SK-N-SH treated with all-trans-retinoic acid at 6 μM for 48 hours (cell line): ENCODE measurements at regions not wholly inside any gene's neighbourhood (a gene's known extent, or its start where the extent isn't known, plus 50 kb on each side); places are given as distances from the start of the nearest gene placed in this dataset.
"Not testable (repeated sequence)": the region's sequence is repeated elsewhere in the genome, so short reads cannot be mapped to it uniquely, and the experiment has no call there.

Experiments
- ARNTL ChIP-seq: fragments of 450-650 bp; formaldehyde crosslinking; IDR thresholded peaks from 2 replicates; pipeline ENCODE4 v1.5.0; 2020; ENCODE audit warnings: low read depth, mild to moderate bottlenecking, moderate library complexity, borderline replicate concordance
- BACH2 ChIP-seq: fragments of 250-450 bp; sonication (Bioruptor Pico); IDR thresholded peaks from 2 replicates; pipeline ENCODE4 v1.9.0; 2021; ENCODE audit warnings: mild to moderate bottlenecking, borderline replicate concordance
- ISL1 ChIP-seq: fragments of 250-450 bp; sonication (Bioruptor Pico); IDR thresholded peaks from 2 replicates; pipeline ENCODE4 v2.1.2; 2022; ENCODE audit warnings: mild to moderate bottlenecking, moderate library complexity
- PATZ1 ChIP-seq: fragments of 250-450 bp; sonication (Bioruptor Pico); IDR thresholded peaks from 2 replicates; pipeline ENCODE4 v1.8.0; 2020; ENCODE audit warnings: mild to moderate bottlenecking, moderate library complexity, borderline replicate concordance
- TCF4 ChIP-seq: fragments of 250-450 bp; sonication (Bioruptor Pico); IDR thresholded peaks from 2 replicates; pipeline ENCODE4 v1.8.0; 2021; ENCODE audit warnings: mild to moderate bottlenecking, moderate library complexity, borderline replicate concordance
- ZC3H10 ChIP-seq: fragments of 250-450 bp; sonication (Bioruptor Pico); IDR thresholded peaks from 2 replicates; pipeline ENCODE4 v1.5.1; 2021; ENCODE audit warnings: mild to moderate bottlenecking, moderate library complexity
- ZFP30 ChIP-seq: fragments of 450-650 bp; formaldehyde crosslinking; IDR thresholded peaks from 2 replicates; pipeline ENCODE4 v1.5.0; 2022; ENCODE audit warnings: mild to moderate bottlenecking, moderate library complexity
- ZNF8 ChIP-seq: fragments of 450-650 bp; formaldehyde crosslinking; IDR thresholded peaks from 2 replicates; pipeline ENCODE4 v1.5.0; 2020; ENCODE audit warnings: mild to moderate bottlenecking, moderate library complexity

DNA sequence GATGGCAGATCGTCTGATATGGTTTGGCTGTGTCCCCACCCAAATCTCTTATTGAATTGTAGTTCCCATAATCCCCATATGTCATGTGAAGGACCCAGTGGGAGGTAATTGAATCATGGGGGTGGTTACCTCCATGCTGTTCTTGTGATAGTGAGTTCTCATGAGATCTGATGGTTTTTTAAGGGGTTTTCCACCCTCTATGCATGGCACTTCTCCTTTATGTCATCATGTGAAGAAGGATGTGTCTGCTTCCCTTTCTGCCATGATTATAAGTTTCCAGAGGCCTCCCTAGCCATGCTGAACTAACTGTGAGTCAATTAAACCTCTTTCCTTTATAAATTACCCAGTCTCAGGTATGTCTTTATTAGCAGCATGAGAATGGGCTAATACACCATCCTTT lies 235.5 kb downstream of the RPAP3 start:
- not testable (repeated sequence) for TF ChIP-seq ZFP30; ISL1; TCF4; BACH2 (CRISPR knock-in tag); PATZ1; ZNF8 (CRISPR knock-in tag); ZC3H10 (CRISPR knock-in tag); ARNTL (CRISPR knock-in tag)
